COR-L47 (cell line): ENCODE measurements at regions not wholly inside any gene's neighbourhood (a gene's known extent, or its start where the extent isn't known, plus 50 kb on each side); places are given as distances from the start of the nearest gene placed in this dataset.

Experiments
- DNase-seq: peaks from one replicate; lab custom pipeline; 2025; lab: John Stamatoyannopoulos, UW

DNA sequence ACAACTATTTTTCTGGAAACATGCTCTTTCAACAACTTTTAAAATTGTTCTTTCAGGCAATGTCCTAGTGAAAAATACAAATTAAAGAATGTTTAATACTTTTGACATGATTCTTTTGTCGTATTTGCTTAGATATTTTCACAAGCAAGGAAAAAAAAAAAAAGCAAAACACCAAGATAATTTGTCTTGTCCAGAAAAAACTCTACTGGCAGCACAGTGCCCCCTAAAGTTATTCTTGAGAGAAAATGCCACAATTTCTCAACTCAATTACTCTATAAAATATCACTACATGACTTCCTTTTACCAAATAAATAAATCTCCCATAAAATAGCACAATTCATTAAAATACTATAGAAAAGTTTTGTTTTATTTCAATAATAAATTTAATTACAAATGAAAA, 652.5 kb upstream of the EPHA7 start:
- DNase-seq: no peak

GRCh38 chr6:94065707-94066337, 646.5 kb upstream of the EPHA7 start:
- DNase-seq: no peak

DNA sequence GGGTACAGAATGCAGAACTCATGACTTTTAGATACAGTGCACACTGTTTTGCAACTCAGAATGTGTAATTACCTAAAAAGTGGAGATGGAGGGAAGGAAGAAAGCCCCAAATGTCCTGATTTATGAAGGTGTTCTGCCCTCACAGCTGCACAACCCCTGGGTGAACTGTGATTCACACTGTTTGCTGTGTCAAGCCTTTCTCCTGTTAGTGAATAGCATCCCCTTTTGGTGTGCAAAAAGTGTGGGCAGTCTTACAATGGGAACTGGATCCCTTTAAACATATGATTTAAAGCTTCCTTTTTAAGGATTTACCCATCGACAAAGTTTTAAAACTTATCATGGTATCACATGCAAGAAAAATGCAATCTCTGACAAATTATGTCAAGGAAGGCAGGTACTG, 633.4 kb upstream of the EPHA7 start:
- DNase-seq: peak; percentile 35

DNA sequence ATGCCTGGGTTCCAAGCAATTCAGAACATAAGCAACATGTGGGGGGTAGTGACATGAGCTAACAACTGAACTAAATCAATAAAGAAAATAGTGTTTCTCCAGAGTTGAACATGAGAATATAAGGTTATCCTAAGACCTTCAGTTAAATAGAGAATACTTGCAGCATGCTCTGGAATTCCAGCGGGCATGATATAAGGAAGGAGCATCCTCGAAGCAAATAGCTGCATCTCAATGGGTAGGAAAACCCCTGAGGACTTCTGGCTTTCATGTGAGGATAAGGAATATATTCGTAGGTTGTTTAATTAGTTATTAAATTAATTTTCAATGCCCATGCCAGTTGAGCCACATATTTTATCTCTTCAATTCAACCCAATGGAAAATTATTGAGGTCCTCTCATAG, 631.2 kb upstream of the EPHA7 start:
- no peak for DNase-seq

GRCh38 chr6:94049001-94049400, 629.6 kb upstream of the EPHA7 start:
- DNase-seq: no peak

DNA sequence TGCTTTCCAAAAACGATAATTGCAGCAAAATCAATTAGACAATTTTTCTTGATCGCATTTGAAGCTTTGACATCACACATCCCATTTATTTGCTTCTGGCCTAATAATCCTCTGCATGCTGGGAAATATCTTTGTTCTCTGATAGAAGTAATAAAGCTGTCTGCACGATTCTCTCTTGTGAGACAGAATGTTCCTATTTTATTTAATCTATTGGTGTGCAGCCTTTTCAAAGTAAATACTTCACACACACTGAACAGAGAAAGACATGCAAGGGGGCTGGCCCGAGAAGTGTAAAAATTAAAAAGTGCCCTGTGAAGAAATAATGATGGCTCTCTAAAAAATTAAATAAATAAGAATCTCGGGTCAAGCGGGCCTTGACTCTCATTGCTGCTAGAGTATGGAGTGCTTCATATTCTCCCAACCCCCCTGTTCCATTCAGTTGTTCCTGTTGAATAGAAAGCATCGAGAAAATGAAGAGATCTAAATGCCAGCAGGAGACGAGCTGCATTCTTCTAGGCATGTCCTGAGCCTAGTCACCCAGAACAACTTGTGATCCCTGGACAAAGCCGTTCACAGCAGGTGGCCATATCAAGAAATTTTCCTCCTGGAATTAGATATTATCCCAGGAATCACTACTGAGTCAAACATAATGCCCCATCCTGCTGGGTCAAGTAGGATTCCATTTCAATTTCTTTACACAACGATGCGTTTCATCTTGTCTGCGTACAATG, 625.9 kb upstream of the EPHA7 start:
- no peak for DNase-seq

DNA sequence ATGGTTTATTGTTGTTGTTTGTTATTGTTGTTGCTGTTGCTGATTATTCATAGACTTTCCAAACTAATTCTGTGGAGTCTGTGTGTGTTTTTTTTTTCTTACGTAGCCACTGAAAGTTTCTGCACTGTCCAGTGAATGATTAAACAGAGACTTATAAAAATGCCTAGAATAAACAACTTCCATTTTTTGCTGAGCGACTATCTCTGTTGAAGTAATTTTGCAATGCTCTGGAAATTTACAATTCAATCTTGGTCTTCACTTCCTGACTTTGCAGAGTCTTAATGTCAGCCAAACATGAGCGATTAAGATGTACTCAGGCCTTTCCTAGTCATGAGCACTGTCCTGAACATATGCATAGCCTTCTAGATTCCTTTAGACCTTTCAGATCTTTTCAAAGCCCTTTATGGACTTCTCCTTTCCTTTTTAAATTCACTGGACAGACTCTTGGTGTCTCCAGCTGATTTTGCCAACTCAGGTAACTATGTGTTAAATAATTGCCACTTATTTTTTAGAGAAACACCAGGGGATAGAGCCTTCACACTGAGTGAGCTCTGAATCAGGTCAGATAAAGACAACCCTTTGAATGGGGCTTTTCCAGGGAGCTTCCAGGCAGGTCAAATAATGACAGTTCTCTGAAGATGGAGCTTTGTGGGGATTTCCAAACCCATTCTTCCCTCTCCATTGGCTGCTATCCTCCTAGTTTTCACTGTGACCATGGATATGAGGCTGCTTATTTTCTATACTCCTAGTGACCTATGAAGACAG, 622.8 kb upstream of the EPHA7 start:
- no peak for DNase-seq

DNA sequence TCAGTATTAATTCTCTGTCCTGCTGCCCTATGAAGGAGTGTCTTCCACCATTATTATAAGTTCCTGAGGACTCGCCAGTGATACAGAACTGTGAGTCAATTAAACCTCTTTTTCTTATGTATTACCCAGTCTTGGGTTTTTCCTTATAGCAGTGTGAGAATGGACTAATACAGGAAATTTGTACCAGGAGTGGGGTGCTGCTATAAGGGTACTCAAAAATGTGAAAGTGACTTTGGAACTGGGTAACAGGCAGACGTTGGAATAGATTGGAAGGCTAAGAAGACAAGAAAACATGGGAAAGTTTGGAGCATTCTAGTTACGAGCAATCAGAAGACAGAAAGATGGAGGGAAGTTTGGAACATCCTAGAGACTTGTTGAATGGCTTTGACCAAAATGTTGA, 616.7 kb upstream of the EPHA7 start:
- no peak for DNase-seq

DNA sequence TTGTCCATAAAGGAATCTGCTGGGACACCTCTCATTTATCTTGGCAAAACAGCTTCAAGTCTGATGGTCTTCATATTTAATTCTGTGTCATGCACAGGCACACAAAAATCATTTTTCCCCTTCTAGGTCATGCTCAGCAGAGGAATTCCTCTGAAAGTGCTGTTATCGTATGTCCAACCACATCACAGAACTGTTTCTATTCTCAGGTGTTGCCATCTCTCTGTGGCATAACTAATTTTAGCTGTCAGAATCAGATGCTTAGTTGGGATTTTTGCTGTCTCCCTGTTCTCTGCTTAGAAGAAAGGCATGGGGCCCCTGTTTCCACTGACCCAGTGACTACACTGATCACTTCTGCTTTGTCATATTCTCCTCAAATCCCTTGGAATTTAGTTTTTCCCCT, 608.0 kb upstream of the EPHA7 start:
- no peak for DNase-seq

DNA sequence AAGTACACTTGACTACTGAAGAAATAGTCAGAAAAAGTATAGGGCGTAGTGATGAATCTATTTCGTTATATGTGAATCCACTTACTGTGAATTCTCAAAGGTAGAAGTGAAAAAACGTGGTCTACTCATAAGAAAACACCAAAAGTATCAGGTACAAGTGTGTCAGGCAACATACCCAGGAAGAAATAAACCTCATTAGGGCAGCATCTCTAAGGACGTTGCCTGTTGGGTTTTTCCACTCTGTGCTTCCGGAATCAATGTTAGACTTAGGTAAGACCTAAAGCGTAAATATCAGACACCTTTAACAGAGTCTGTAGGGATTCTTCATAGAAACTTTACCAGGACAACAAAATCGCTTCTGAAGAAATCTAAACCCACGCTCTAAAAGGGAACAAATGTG, 607.2 kb upstream of the EPHA7 start:
- no peak for DNase-seq

DNA sequence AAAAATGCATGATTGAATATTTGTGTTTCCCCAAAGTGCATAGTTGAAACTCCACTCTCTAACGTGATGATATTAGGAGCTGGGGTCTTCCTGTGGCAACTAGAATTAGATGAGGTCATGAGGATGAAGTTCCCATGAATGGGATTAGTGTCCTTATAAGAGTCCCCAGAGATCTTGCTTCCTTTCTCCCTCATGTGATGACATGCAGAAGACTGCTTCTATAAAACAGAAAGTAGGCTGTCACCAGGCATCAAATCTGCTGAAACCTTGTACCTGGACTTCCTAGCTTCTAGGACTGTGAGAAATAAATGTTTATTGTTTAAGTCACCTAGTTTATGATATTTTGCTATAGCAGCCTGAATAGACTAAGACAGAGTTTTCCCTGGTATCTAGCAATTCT, 586.5 kb upstream of the EPHA7 start:
- DNase-seq: no peak

DNA sequence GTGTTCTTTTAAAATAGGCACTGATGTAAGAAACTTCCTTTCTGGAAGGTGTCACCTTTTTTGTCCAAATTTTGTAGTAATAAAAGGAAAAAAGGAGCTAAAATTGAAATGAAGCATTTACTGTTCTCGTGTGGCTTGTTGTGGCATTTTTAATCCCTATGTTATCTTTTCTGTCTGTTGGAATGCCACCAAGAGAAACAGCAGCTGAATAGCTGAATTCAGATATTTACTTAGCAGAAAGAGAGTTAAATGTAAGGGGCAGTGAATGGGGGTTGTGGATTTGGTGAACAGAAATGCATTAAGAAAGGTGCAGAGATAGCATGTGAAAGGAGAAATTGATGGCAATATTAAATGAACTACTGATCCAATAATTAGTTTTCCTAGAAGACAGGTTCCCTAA, 573.6 kb upstream of the EPHA7 start:
- no peak for DNase-seq

GRCh38 chr6:93989630-93990029, 570.3 kb upstream of the EPHA7 start:
- no peak for DNase-seq

GRCh38 chr6:93985953-93986352, 566.6 kb upstream of the EPHA7 start:
- no peak for DNase-seq

DNA sequence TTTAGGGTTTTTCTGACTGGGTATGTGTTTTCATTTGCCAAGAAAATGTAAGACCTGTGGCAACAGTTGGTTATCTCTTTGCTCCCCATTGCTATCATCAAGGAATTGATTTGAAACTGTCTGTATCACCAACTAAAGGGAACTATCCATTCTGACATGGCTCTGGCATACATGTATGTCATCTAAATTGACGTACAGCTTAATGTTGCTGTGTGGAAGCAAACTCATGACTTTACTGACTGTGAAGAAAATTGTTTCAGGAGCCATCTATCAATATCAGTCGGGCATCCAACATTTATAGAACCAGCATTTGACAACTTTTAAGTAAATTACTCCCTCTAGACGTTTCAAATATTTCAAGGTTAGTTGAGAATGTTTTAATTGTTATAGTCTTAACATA, 555.8 kb upstream of the EPHA7 start:
- DNase-seq: no peak

DNA sequence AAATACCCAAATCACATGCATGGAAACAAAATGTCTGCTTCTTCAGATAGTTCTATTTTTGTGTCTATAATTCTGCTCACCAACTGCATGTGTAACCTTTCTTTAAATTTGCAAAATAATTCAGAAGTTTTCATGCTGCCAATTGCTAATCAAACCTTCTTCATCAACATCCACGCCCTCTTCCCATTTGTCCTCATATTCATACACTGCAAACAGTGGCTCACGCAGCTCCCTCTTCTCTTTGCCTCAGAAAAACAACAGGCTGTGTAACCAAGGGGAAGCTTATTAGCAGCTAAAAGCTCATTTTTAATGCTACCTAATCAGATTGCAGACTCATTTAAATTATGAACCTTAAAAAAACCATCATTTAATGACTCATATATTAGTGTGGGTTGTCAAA, 555.0 kb upstream of the EPHA7 start:
- DNase-seq: no peak

DNA sequence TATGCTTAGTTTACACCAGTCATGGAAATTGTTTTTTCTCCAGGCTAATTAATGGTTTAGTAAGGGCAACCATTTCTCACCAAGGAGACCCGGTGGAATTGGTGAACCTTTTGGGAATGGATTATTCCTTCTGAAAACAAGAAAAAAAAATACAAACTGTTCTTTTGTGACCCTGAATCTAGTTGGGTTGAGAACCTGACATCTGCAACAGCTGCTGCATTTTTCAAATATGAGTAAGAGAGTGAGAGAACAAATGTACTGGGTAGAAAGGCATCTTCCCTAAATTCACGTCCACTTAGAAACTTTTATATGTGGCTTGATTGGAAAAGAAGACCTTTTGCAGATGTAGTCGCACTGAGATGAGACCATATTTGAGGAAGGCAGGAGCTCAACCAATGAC, 553.4 kb upstream of the EPHA7 start:
- no peak for DNase-seq

DNA sequence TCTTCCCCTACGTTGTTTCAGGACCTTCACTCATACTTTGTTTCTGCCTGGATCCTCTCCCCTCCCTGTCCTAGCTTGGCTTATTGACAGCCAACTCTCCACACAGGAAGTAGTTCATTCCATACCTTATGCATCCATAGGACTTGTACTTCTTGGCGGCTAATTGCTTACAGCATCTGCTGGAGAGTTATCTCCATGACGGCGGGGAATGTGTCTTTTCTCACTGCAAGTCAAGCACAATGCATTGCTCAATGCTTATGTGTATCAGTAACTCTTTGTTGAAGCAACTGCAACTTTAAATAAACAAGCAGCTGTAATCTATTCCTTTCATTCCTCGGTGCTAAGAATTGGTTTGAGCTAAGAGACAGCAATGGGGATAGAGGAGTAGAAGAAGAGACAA, 551.3 kb upstream of the EPHA7 start:
- DNase-seq: no peak

- no peak for DNase-seq
Observed at GRCh38 chr6:93968126-93968525, 548.8 kb upstream of the EPHA7 start.

GRCh38 chr6:93964926-93965325, 545.6 kb upstream of the EPHA7 start:
- no peak for DNase-seq

DNA sequence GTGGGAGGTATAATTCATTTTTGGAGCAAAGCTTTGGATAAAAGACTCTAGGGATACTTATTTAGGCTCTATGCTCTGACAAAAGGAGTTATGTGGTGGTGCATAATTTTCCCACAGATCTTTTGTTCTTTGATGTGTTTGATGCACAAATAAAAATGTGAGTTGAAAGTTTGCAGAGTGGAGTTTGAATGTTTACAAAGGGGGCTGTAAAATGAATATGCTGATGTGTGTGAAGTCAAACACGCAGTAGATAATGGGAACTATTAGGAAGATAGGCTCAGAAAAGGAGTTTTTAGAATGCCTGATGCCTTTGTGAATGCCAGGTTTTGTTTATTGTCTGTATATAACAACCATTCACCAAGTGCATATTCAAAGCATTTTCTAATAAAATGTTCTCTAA, 545.0 kb upstream of the EPHA7 start:
- no peak for DNase-seq

GRCh38 chr6:93962566-93962965, 543.2 kb upstream of the EPHA7 start:
- no peak for DNase-seq

- no peak for DNase-seq
Observed at GRCh38 chr6:93954584-93954983, 535.2 kb upstream of the EPHA7 start.
